ENCODE measurements at regions not wholly inside any gene's neighbourhood (a gene's known extent, or its start where the extent isn't known, plus 50 kb on each side); places are given as distances from the start of the nearest gene placed in this dataset.

DNA sequence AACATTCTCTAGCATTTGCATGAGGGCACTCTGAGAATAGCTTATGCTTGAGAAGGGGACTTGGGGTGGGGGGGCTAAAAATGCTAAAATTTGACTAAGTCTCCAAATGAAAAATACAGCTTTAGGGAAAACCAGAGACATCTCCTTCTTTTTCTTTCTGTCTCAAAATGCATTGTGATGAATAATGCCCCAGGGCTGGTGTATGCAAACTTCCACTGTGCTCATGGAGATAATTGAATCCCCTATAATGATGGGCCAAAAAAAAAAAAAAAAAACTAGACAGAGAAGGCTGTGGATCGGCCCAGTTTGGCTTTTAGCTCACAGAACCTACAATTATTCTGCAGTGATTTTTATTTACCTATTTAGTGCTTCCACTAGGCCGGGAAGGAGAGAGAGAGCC lies 147.9 kb upstream of the RORA start:
- TF ChIP-seq, protein P1, sequence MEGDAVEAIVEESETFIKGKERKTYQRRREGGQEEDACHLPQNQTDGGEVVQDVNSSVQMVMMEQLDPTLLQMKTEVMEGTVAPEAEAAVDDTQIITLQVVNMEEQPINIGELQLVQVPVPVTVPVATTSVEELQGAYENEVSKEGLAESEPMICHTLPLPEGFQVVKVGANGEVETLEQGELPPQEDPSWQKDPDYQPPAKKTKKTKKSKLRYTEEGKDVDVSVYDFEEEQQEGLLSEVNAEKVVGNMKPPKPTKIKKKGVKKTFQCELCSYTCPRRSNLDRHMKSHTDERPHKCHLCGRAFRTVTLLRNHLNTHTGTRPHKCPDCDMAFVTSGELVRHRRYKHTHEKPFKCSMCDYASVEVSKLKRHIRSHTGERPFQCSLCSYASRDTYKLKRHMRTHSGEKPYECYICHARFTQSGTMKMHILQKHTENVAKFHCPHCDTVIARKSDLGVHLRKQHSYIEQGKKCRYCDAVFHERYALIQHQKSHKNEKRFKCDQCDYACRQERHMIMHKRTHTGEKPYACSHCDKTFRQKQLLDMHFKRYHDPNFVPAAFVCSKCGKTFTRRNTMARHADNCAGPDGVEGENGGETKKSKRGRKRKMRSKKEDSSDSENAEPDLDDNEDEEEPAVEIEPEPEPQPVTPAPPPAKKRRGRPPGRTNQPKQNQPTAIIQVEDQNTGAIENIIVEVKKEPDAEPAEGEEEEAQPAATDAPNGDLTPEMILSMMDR (IDR thresholded peaks at IDR 0.05), result no peak
- no peak for TF ChIP-seq POLR2A (IDR thresholded peaks at IDR 0.05)
